22Rv1 (cell line): ENCODE measurements at regions not wholly inside any gene's neighbourhood (a gene's known extent, or its start where the extent isn't known, plus 50 kb on each side); places are given as distances from the start of the nearest gene placed in this dataset.

Experiments used
- ZFX ChIP-seq: fragments of 450-650 bp; IDR thresholded peaks from 2 replicates; pipeline ENCODE4 v1.6.1; 2017; ENCODE audit warnings: antibody characterized with exemption, borderline replicate concordance
- TF ChIP-seq, protein P1 (sequence below): fragments of 450-650 bp; IDR thresholded peaks from 2 replicates; pipeline ENCODE4 v1.5.1; 2017; ENCODE audit warnings: mild to moderate bottlenecking

DNA sequence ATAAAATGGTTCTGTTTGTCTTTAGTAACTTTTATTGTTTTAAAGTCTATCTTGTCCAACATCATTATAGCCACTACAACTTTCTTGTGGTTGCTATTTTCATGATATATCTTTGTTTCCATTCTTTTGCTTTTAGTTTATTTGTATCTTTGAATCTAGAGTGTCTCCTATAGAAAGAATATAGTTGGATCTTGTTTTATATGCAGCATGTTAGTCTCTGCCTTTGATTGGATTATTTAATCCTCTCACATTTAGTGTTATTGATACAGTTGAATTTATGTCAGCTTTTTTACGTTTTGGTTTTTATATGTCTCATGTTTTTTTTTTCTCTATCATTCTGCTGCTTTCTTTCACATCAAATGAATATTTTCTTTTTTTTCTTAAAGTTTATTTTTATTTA is 98.1 kb downstream of the VSIG4 start:
- TF ChIP-seq, protein P1, sequence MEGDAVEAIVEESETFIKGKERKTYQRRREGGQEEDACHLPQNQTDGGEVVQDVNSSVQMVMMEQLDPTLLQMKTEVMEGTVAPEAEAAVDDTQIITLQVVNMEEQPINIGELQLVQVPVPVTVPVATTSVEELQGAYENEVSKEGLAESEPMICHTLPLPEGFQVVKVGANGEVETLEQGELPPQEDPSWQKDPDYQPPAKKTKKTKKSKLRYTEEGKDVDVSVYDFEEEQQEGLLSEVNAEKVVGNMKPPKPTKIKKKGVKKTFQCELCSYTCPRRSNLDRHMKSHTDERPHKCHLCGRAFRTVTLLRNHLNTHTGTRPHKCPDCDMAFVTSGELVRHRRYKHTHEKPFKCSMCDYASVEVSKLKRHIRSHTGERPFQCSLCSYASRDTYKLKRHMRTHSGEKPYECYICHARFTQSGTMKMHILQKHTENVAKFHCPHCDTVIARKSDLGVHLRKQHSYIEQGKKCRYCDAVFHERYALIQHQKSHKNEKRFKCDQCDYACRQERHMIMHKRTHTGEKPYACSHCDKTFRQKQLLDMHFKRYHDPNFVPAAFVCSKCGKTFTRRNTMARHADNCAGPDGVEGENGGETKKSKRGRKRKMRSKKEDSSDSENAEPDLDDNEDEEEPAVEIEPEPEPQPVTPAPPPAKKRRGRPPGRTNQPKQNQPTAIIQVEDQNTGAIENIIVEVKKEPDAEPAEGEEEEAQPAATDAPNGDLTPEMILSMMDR: no peak
- TF ChIP-seq ZFX: no peak
